Ovary (tissue), 7 donors: ENCODE measurements at regions not wholly inside any gene's neighbourhood (a gene's known extent, or its start where the extent isn't known, plus 50 kb on each side); places are given as distances from the start of the nearest gene placed in this dataset.

Experiments
- DNase-seq, 5 donors: peaks; one replicate each; pipeline ENCODE4 v3.0.0-alpha.2; 2019 to 2020
- H3K27ac ChIP-seq, 2 donors: fragments of 200-600 bp; one replicate each; pipeline versions ENCODE4 v1.5.1 to v1.8.0; 2019 to 2022
- H3K27me3 ChIP-seq: fragments of 200-600 bp; one replicate; pipeline ENCODE4 v1.8.0; 2022
- H3K36me3 ChIP-seq: fragments of 200-600 bp; sonication (generic); one replicate; pipeline ENCODE4 v1.5.1; 2019
- H3K4me1 ChIP-seq: one replicate; pipeline ENCODE4 v1.8.1; 2013; ENCODE audit warnings: mild to moderate bottlenecking, moderate library complexity; ENCODE audit not compliant: insufficient read depth
- H3K4me3 ChIP-seq: fragments of 200-600 bp; sonication (generic); one replicate; pipeline ENCODE4 v1.5.1; 2017
- H3K9me3 ChIP-seq, 2 donors: fragments of 200-600 bp in 1 of 2; sonication (generic) in 1 of 2; one replicate each; pipeline versions ENCODE4 v1.5.1 to v1.8.1; 2013 to 2019; ENCODE audit warnings: mild to moderate bottlenecking in 1 of 2, moderate library complexity in 1 of 2
- CTCF ChIP-seq, 3 donors: fragments of 450-650 bp in 2 of 3; fragments of 200-600 bp in 1 of 3; IDR thresholded peaks; one replicate each; pipeline versions ENCODE4 v1.5.1 to v1.8.0; 2016 to 2022; ENCODE audit warnings: antibody characterized with exemption in 3 of 3, mild to moderate bottlenecking in 1 of 3
- EP300 ChIP-seq: sonication (generic); formaldehyde crosslinking; IDR thresholded peaks from one replicate; pipeline ENCODE4 v1.6.1; 2017; ENCODE audit warnings: antibody characterized with exemption
- POLR2A ChIP-seq: fragments of 450-650 bp; IDR thresholded peaks from one replicate; pipeline ENCODE4 v1.6.1; 2017; ENCODE audit warnings: antibody characterized with exemption, mild to moderate bottlenecking, moderate library complexity
- WGBS, 3 donors: extraction: QIAGEN DNeasy Blood & Tissue Kit in 1 of 3; methylation state at CpG; one replicate each; pipeline versions ENCODE4 v1.1.5 to v1.1.7; 2013 to 2017; 5-methylcytosine and 5-hydroxymethylcytosine counted together
- intact Hi-C, 4 donors: fragments of 100-400 bp; cut with DNase I; formaldehyde crosslinking; loops; one replicate each; pipeline versions ENCODE4 v1.11.0 to v1.15.1; 2022 to 2023
- donor health status: DM: no; HTN: no; CAD: no; lungs with moderate emphysema.
- donor health status: DM: no; HTN: no; CAD: no.
- donor health status: Bipolar disorder and iron deficiency.
- donor health status: DM: no; HTN: no; CAD: no.
- donor health status: DM: yes; HTN: yes; CAD: no.

GRCh38 chr3:23748398-23749110, 57.2 kb upstream of the UBE2E1 start:
- Histone ChIP-seq H3K27me3 (no peaks in the 10 kb centered on the region), H3K27ac (no peak overlapping the region), H3K4me3 (no peak overlapping the region), H3K9me3 (no peaks in the 10 kb centered on the region), H3K4me1 (peaks cover 7% of the 10 kb centered on the region), H3K36me3 (no peaks in the 10 kb centered on the region)
- intact Hi-C loops: no loop called here
- no peak for TF ChIP-seq CTCF (IDR thresholded peaks at IDR 0.05)
- TF ChIP-seq EP300: no peak
- TF ChIP-seq POLR2A: no peak
- 67 to 83% (median 74%) methylated on average over 4 of the region's 4 CpGs for WGBS, 3 donors
- DNase-seq: no peak

- no peaks in the 10 kb centered on the region for H3K27me3 ChIP-seq
- H3K4me1 ChIP-seq: peaks cover 7% of the 10 kb centered on the region
- H3K27ac ChIP-seq: no peak overlapping the region
- intact Hi-C loops: no loop called here
- no peak for DNase-seq
- no peaks in the 10 kb centered on the region for H3K36me3 ChIP-seq
- no peaks in the 10 kb centered on the region for H3K9me3 ChIP-seq
- H3K4me3 ChIP-seq: no peak overlapping the region
- WGBS, 3 donors: 95 to 96% (median 96%) methylated on average over 4 of the region's 4 CpGs
- TF ChIP-seq CTCF (IDR thresholded peaks at IDR 0.05) (no peak), POLR2A (no peak), EP300 (no peak)
Observed at GRCh38 chr3:23749609-23750008, 56.1 kb upstream of the UBE2E1 start.

- no peaks in the 10 kb centered on the region for H3K36me3 ChIP-seq
- WGBS, 3 donors: 47 to 52% (median 49%) methylated on average over 11 of the region's 11 CpGs
- no peak overlapping the region for H3K4me3 ChIP-seq
- DNase-seq: no peak
- H3K4me1 ChIP-seq: peaks cover 7% of the 10 kb centered on the region
- H3K27ac ChIP-seq: no peak overlapping the region
- intact Hi-C loops: no loop called here
- no peaks in the 10 kb centered on the region for H3K27me3 ChIP-seq
- TF ChIP-seq CTCF (IDR thresholded peaks at IDR 0.05) (no peak), EP300 (no peak), POLR2A (no peak)
- H3K9me3 ChIP-seq: no peaks in the 10 kb centered on the region
Observed at GRCh38 chr3:23750573-23751210, 55.1 kb upstream of the UBE2E1 start.

- WGBS, 3 donors: 25 to 34% (median 25%) methylated on average over 7 of the region's 7 CpGs
- intact Hi-C loops: no loop called here
Observed at GRCh38 chr3:23751212-23751723, 54.5 kb upstream of the UBE2E1 start.

More at GRCh38 chr3:23751212-23751723, 54.5 kb upstream of the UBE2E1 start:
- DNase-seq: no peak
- no peaks in the 10 kb centered on the region for H3K9me3 ChIP-seq
- no peaks in the 10 kb centered on the region for H3K27me3 ChIP-seq
- H3K4me1 ChIP-seq: peaks cover 11% of the 10 kb centered on the region
- H3K36me3 ChIP-seq: no peaks in the 10 kb centered on the region
- TF ChIP-seq CTCF (IDR thresholded peaks at IDR 0.05) (no peak), POLR2A (no peak), EP300 (no peak)
- H3K27ac ChIP-seq: no peak overlapping the region
- no peak overlapping the region for H3K4me3 ChIP-seq
